ENCODE measurements at regions not wholly inside any gene's neighbourhood (a gene's known extent, or its start where the extent isn't known, plus 50 kb on each side); places are given as distances from the start of the nearest gene placed in this dataset.

GRCh38 chr4:125507141-125507540, 192.4 kb downstream of the FAT4 start:
- TF ChIP-seq BHLHE40 (IDR thresholded peaks at IDR 0.05; ENCODE audit: borderline replicate concordance in 1 of 2, low read depth in 2 of 2, low read length in 1 of 2) = no peak
- no peak for TF ChIP-seq CHD4 (IDR thresholded peaks at IDR 0.05)
- TF ChIP-seq CBX5 (IDR thresholded peaks at IDR 0.05; ENCODE audit: low read depth) = no peak
- no peak for TF ChIP-seq BCL3 (IDR thresholded peaks at IDR 0.05; ENCODE audit: borderline replicate concordance, insufficient read depth, low read depth, low read length, poor library complexity, severe bottlenecking)
- TF ChIP-seq ZSCAN29 (IDR thresholded peaks at IDR 0.05) = no peak
- TF ChIP-seq MEF2B (IDR thresholded peaks at IDR 0.05; ENCODE audit: partially characterized antibody, poor library complexity, severe bottlenecking) = no peak
- no peak for TF ChIP-seq HDGF (IDR thresholded peaks at IDR 0.05)
- ChIA-PET RAD21 (ENCODE audit: unreplicated experiment) (no interaction called here), SMC1A (ENCODE audit: uncharacterized antibody, unreplicated experiment) (interaction anchor here (0.8 kb wide), 1 partner anchor 12 kb away, joined by 3 read pairs; no protein-coding TSS in a partner anchor), CTCF (no interaction called here), POLR2A (no interaction called here)
- H3K9me3 ChIP-seq (replicated peaks; ENCODE audit: control insufficient read depth, insufficient read depth, low read length) = no peaks in the 10 kb centered on the region
- in situ Hi-C loops (cut with MboI) (no loop called here), intact Hi-C loops (cut with micrococcal nuclease; ENCODE audit: unreplicated experiment) (no loop called here)
- H3K9ac ChIP-seq (ENCODE audit: control insufficient read depth, insufficient read depth, low read length) = no peak overlapping the region
- FAIRE-seq (no peak), ATAC-seq (no peak), DNase-seq (ENCODE audit: low read depth, low spot score) (no peak)
- no peaks in the 10 kb centered on the region for H3K4me1 ChIP-seq (ENCODE audit: control insufficient read depth, insufficient read depth, low read length)
- no peak overlapping the region for H3K4me2 ChIP-seq (ENCODE audit: control insufficient read depth, insufficient read depth)
- no peaks in the 10 kb centered on the region for H3K27me3 ChIP-seq (replicated peaks in 1 of 2; ENCODE audit: control insufficient read depth in 2 of 2, insufficient read depth in 2 of 2, low read length in 1 of 2)
- H2AFZ ChIP-seq (ENCODE audit: control insufficient read depth, low read depth, low read length) = no peak overlapping the region
- BruUV-seq (replicated peaks) = no TSS peak
- H4K20me1 ChIP-seq (ENCODE audit: control insufficient read depth, insufficient read depth) = no peaks in the 10 kb centered on the region
- no peaks in the 10 kb centered on the region for H3K36me3 ChIP-seq (ENCODE audit: control insufficient read depth in 2 of 2, insufficient read depth in 2 of 2, low read length in 1 of 2)
- H3K79me2 ChIP-seq (ENCODE audit: control insufficient read depth, insufficient read depth, low read length) = no peaks in the 10 kb centered on the region
- no peak overlapping the region for H3K27ac ChIP-seq (ENCODE audit: control insufficient read depth, insufficient read depth)
- H3K4me3 ChIP-seq = no peak overlapping the region

- Histone ChIP-seq H3K9me3 (replicated peaks; ENCODE audit: control insufficient read depth, insufficient read depth, low read length) (no peaks in the 10 kb centered on the region), H4K20me1 (ENCODE audit: control insufficient read depth, insufficient read depth) (no peaks in the 10 kb centered on the region), H3K9ac (ENCODE audit: control insufficient read depth, insufficient read depth, low read length) (no peak overlapping the region), H3K27ac (ENCODE audit: control insufficient read depth, insufficient read depth) (no peak overlapping the region), H3K4me1 (ENCODE audit: control insufficient read depth, insufficient read depth, low read length) (no peaks in the 10 kb centered on the region), H3K4me3 (no peak overlapping the region), H3K36me3 (ENCODE audit: control insufficient read depth in 2 of 2, insufficient read depth in 2 of 2, low read length in 1 of 2) (no peaks in the 10 kb centered on the region), H3K27me3 (replicated peaks in 1 of 2; ENCODE audit: control insufficient read depth in 2 of 2, insufficient read depth in 2 of 2, low read length in 1 of 2) (no peaks in the 10 kb centered on the region), H2AFZ (ENCODE audit: control insufficient read depth, low read depth, low read length) (no peak overlapping the region), H3K4me2 (ENCODE audit: control insufficient read depth, insufficient read depth) (no peak overlapping the region), H3K79me2 (ENCODE audit: control insufficient read depth, insufficient read depth, low read length) (no peaks in the 10 kb centered on the region)
- DNase-seq (ENCODE audit: low read depth, low spot score) = no peak
- BruUV-seq (replicated peaks) = no TSS peak
- POLR2A ChIA-PET = no interaction called here
- CTCF ChIA-PET = no interaction called here
- in situ Hi-C loops (cut with MboI) = no loop called here
- intact Hi-C loops (cut with micrococcal nuclease; ENCODE audit: unreplicated experiment) = no loop called here
- SMC1A ChIA-PET (ENCODE audit: uncharacterized antibody, unreplicated experiment) = no interaction called here
- RAD21 ChIA-PET (ENCODE audit: unreplicated experiment) = no interaction called here
- FAIRE-seq = no peak
- TF ChIP-seq ZNF217 (IDR thresholded peaks at IDR 0.05) = no peak
- TF ChIP-seq NFYA (IDR thresholded peaks at IDR 0.05; ENCODE audit: borderline replicate concordance, low read depth, low read length) = no peak
- no peak for TF ChIP-seq HDAC6 (IDR thresholded peaks at IDR 0.05; ENCODE audit: unreplicated experiment)
- WGBS (ENCODE audit: insufficient coverage, insufficient replicate concordance, low lambda C conversion rate, missing lambda C conversion rate) = 1% methylated on average over 3 of the region's 3 CpGs
- no peak for ATAC-seq
Observed at GRCh38 chr4:125511715-125512114, 197.0 kb downstream of the FAT4 start.
